HEK293T (cell line): ENCODE measurements at regions not wholly inside any gene's neighbourhood (a gene's known extent, or its start where the extent isn't known, plus 50 kb on each side); places are given as distances from the start of the nearest gene placed in this dataset.

ENCODE experiments used
- ARNT ChIP-seq: fragments of 450-650 bp; IDR thresholded peaks from 2 replicates; pipeline ENCODE4 v1.6.1; 2017; ENCODE audit warnings: mild to moderate bottlenecking
- BHLHE40 ChIP-seq: fragments of 450-650 bp; IDR thresholded peaks from 2 replicates; pipeline ENCODE4 v1.6.1; 2016; ENCODE audit warnings: mild to moderate bottlenecking, moderate library complexity, borderline replicate concordance
- ELF4 ChIP-seq: fragments of 450-650 bp; IDR thresholded peaks from 2 replicates; pipeline ENCODE4 v1.6.1; 2017; ENCODE audit warnings: antibody characterized with exemption
- FOXK2 ChIP-seq: fragments of 450-650 bp; IDR thresholded peaks from 2 replicates; pipeline ENCODE4 v1.6.1; 2016; ENCODE audit warnings: mild to moderate bottlenecking
- FOXM1 ChIP-seq: fragments of 450-650 bp; IDR thresholded peaks from 2 replicates; pipeline ENCODE4 v1.6.1; 2017; ENCODE audit warnings: mild to moderate bottlenecking, borderline replicate concordance
- HDGF ChIP-seq: fragments of 450-650 bp; IDR thresholded peaks from 2 replicates; pipeline ENCODE4 v1.6.1; 2017; ENCODE audit warnings: antibody characterized with exemption, borderline replicate concordance
- L3MBTL2 ChIP-seq: fragments of 450-650 bp; conservative IDR thresholded peaks from 2 replicates; pipeline ENCODE4 v1.6.1; 2016; ENCODE audit warnings: mild to moderate bottlenecking
- NFRKB ChIP-seq: fragments of 450-650 bp; IDR thresholded peaks from 2 replicates; pipeline ENCODE4 v1.6.1; 2016; ENCODE audit warnings: mild to moderate bottlenecking, moderate library complexity
- SP1 ChIP-seq: fragments of 450-650 bp; IDR thresholded peaks from 2 replicates; pipeline ENCODE4 v1.6.1; 2017
- SUZ12 ChIP-seq: fragments of 450-650 bp; IDR thresholded peaks from 2 replicates; pipeline ENCODE4 v1.6.1; 2016; ENCODE audit warnings: mild to moderate bottlenecking
- ZNF384 ChIP-seq: fragments of 450-650 bp; IDR thresholded peaks from 2 replicates; pipeline ENCODE4 v1.6.1; 2016

- TF ChIP-seq ZNF384 (no peak), BHLHE40 (no peak), SUZ12 (no peak), SP1 (no peak), FOXM1 (no peak), ELF4 (no peak), L3MBTL2 (no peak), ARNT (no peak), FOXK2 (no peak), HDGF (no peak), NFRKB (no peak)
These were observed 120.7 kb upstream of the SPATA13 start for GRCh38 chr13:24039621-24040475.
